ENCODE measurements at regions not wholly inside any gene's neighbourhood (a gene's known extent, or its start where the extent isn't known, plus 50 kb on each side); places are given as distances from the start of the nearest gene placed in this dataset.

GRCh38 chr15:91523596-91523995 is 329.9 kb upstream of the SLCO3A1 start:
- no peak for DNase-seq

GRCh38 chr15:91524534-91524933 is 329.0 kb upstream of the SLCO3A1 start:
- DNase-seq, result no peak

- DNase-seq, result no peak
Measured at GRCh38 chr15:91525751-91526150, 327.8 kb upstream of the SLCO3A1 start.

- no peak for DNase-seq
Measured at GRCh38 chr15:91526424-91526823, 327.1 kb upstream of the SLCO3A1 start.

GRCh38 chr15:91528801-91529200 is 324.7 kb upstream of the SLCO3A1 start:
- DNase-seq, result no peak

GRCh38 chr15:91529534-91529933 is 324.0 kb upstream of the SLCO3A1 start:
- DNase-seq, result no peak

GRCh38 chr15:91530279-91530678 is 323.2 kb upstream of the SLCO3A1 start:
- no peak for DNase-seq

GRCh38 chr15:91530956-91531582 is 322.4 kb upstream of the SLCO3A1 start:
- no peak for DNase-seq

GRCh38 chr15:91534235-91534634 is 319.3 kb upstream of the SLCO3A1 start:
- DNase-seq, result no peak

GRCh38 chr15:91534976-91535375 is 318.5 kb upstream of the SLCO3A1 start:
- DNase-seq, result no peak

GRCh38 chr15:91535856-91536500 is 317.5 kb upstream of the SLCO3A1 start:
- DNase-seq, result no peak

- no peak for DNase-seq
Measured at GRCh38 chr15:91537856-91538255, 315.7 kb upstream of the SLCO3A1 start.

- DNase-seq, result no peak
Measured at GRCh38 chr15:91538782-91539181, 314.7 kb upstream of the SLCO3A1 start.

- no peak for DNase-seq
Measured at GRCh38 chr15:91541286-91541685, 312.2 kb upstream of the SLCO3A1 start.

GRCh38 chr15:91542226-91542625 is 311.3 kb upstream of the SLCO3A1 start:
- DNase-seq, result no peak

- DNase-seq, result no peak
Measured at GRCh38 chr15:91547356-91547755, 306.2 kb upstream of the SLCO3A1 start.

- DNase-seq, result no peak
Measured at GRCh38 chr15:91548549-91548948, 305.0 kb upstream of the SLCO3A1 start.

- DNase-seq, result no peak
Measured at GRCh38 chr15:91549581-91549980, 303.9 kb upstream of the SLCO3A1 start.

GRCh38 chr15:91552555-91552954 is 301.0 kb upstream of the SLCO3A1 start:
- DNase-seq, result no peak

- DNase-seq, result no peak
Measured at GRCh38 chr15:91553196-91553854, 300.2 kb upstream of the SLCO3A1 start.

GRCh38 chr15:91555312-91555711 is 298.2 kb upstream of the SLCO3A1 start:
- DNase-seq, result no peak

GRCh38 chr15:91556926-91557325 is 296.6 kb upstream of the SLCO3A1 start:
- no peak for DNase-seq

GRCh38 chr15:91559066-91559465 is 294.4 kb upstream of the SLCO3A1 start:
- DNase-seq, result peak; percentile 80

GRCh38 chr15:91561371-91562100 is 292.0 kb upstream of the SLCO3A1 start:
- DNase-seq, result peak; percentile 71
